ENCODE measurements at regions not wholly inside any gene's neighbourhood (a gene's known extent, or its start where the extent isn't known, plus 50 kb on each side); places are given as distances from the start of the nearest gene placed in this dataset.

GRCh38 chr2:140067661-140068060 lies 1287.5 kb upstream of the NXPH2 start:
- intact Hi-C loops (cut with DNase I; ENCODE audit: low total_unique reads) = no loop called here
- WGBS, 2 donors (ENCODE audit: low coverage in 1 of 2) = 65 to 89% methylated on average over 1 of the region's 1 CpG
- no peaks in the 10 kb centered on the region for H3K27me3 ChIP-seq

GRCh38 chr2:140064243-140064642 lies 1284.1 kb upstream of the NXPH2 start:
- in situ Hi-C loops (cut with MboI; ENCODE audit: low pct_ligation_motif_present in 1 of 4, low pct_unique_long_range_greater_than_20kb in 1 of 4, low sequenced_read_pairs in 3 of 4) = no loop called here
- WGBS, 2 donors (ENCODE audit: low coverage in 1 of 2) = 80 to 88% methylated on average over 1 of the region's 1 CpG
- Histone ChIP-seq H3K4me1 (no peaks in the 10 kb centered on the region), H3K36me3 (no peaks in the 10 kb centered on the region), H3K9me3 (no peaks in the 10 kb centered on the region), H3K27me3 (no peaks in the 10 kb centered on the region), H3K27ac (no peak overlapping the region), H3K4me3 (no peak overlapping the region)
- DNase-seq = no peak
- TF ChIP-seq, protein P1, sequence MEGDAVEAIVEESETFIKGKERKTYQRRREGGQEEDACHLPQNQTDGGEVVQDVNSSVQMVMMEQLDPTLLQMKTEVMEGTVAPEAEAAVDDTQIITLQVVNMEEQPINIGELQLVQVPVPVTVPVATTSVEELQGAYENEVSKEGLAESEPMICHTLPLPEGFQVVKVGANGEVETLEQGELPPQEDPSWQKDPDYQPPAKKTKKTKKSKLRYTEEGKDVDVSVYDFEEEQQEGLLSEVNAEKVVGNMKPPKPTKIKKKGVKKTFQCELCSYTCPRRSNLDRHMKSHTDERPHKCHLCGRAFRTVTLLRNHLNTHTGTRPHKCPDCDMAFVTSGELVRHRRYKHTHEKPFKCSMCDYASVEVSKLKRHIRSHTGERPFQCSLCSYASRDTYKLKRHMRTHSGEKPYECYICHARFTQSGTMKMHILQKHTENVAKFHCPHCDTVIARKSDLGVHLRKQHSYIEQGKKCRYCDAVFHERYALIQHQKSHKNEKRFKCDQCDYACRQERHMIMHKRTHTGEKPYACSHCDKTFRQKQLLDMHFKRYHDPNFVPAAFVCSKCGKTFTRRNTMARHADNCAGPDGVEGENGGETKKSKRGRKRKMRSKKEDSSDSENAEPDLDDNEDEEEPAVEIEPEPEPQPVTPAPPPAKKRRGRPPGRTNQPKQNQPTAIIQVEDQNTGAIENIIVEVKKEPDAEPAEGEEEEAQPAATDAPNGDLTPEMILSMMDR (IDR thresholded peaks at IDR 0.05) = no peak
- TF ChIP-seq POLR2A (IDR thresholded peaks at IDR 0.05) = no peak
- TF ChIP-seq POLR2AphosphoS5 (IDR thresholded peaks at IDR 0.05) = no peak
- TF ChIP-seq EP300 (IDR thresholded peaks at IDR 0.05; ENCODE audit: low read depth) = no peak
- intact Hi-C loops (cut with DNase I; ENCODE audit: low total_unique reads) = no loop called here

More at GRCh38 chr2:140067661-140068060, 1287.5 kb upstream of the NXPH2 start:
- H3K36me3 ChIP-seq = no peaks in the 10 kb centered on the region
- no peak overlapping the region for H3K27ac ChIP-seq
- no peaks in the 10 kb centered on the region for H3K9me3 ChIP-seq
- TF ChIP-seq, protein P1 (IDR thresholded peaks at IDR 0.05) = no peak
- no peak for TF ChIP-seq POLR2A (IDR thresholded peaks at IDR 0.05)
- no peak for TF ChIP-seq POLR2AphosphoS5 (IDR thresholded peaks at IDR 0.05)
- no peak for TF ChIP-seq EP300 (IDR thresholded peaks at IDR 0.05; ENCODE audit: low read depth)
- no peaks in the 10 kb centered on the region for H3K4me1 ChIP-seq
- H3K4me3 ChIP-seq = no peak overlapping the region
- in situ Hi-C loops (cut with MboI; ENCODE audit: low pct_ligation_motif_present in 1 of 4, low pct_unique_long_range_greater_than_20kb in 1 of 4, low sequenced_read_pairs in 3 of 4) = no loop called here
- DNase-seq = no peak

DNA sequence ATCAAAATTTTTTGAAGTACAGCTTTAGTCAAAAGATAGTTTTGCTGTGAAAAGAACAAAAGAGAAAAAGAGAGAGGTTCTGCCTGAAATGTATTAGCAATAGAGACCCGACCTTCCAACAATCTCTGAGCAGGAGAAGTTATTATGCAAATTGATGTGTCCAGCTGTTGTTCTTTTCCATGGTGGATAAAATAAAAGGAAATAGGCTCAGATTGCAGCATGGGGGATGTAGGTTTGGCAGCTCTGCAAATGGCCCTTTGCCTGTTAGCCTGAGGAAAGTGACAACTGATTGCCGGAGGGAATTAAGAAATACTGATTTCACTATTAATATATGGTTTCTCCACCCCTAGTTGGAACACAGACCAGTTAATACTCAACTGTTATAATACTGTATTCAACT lies 1283.2 kb upstream of the NXPH2 start:
- intact Hi-C loops (cut with DNase I; ENCODE audit: low total_unique reads) = no loop called here
- Histone ChIP-seq H3K4me1 (no peaks in the 10 kb centered on the region), H3K27ac (no peak overlapping the region), H3K4me3 (no peak overlapping the region), H3K9me3 (no peaks in the 10 kb centered on the region), H3K36me3 (no peaks in the 10 kb centered on the region), H3K27me3 (no peaks in the 10 kb centered on the region)
- TF ChIP-seq EP300 (IDR thresholded peaks at IDR 0.05; ENCODE audit: low read depth) (no peak), POLR2A (IDR thresholded peaks at IDR 0.05) (no peak), POLR2AphosphoS5 (IDR thresholded peaks at IDR 0.05) (no peak)
- TF ChIP-seq, protein P1 (IDR thresholded peaks at IDR 0.05) = no peak
- in situ Hi-C loops (cut with MboI; ENCODE audit: low pct_ligation_motif_present in 1 of 4, low pct_unique_long_range_greater_than_20kb in 1 of 4, low sequenced_read_pairs in 3 of 4) = no loop called here
- DNase-seq = no peak
- 49 to 58% methylated on average over 2 of the region's 2 CpGs for WGBS, 2 donors (ENCODE audit: low coverage in 1 of 2)

GRCh38 chr2:140061240-140061639 lies 1281.0 kb upstream of the NXPH2 start:
- H3K4me3 ChIP-seq = no peak overlapping the region
- in situ Hi-C loops (cut with MboI; ENCODE audit: low pct_ligation_motif_present in 1 of 4, low pct_unique_long_range_greater_than_20kb in 1 of 4, low sequenced_read_pairs in 3 of 4) (no loop called here), intact Hi-C loops (cut with DNase I; ENCODE audit: low total_unique reads) (no loop called here)
- H3K9me3 ChIP-seq = no peaks in the 10 kb centered on the region
- no peak for DNase-seq
- H3K36me3 ChIP-seq = no peaks in the 10 kb centered on the region
- H3K27ac ChIP-seq = no peak overlapping the region
- WGBS, 2 donors (ENCODE audit: low coverage in 1 of 2) = 76 to 90% methylated on average over 1 of the region's 1 CpG
- H3K27me3 ChIP-seq = no peaks in the 10 kb centered on the region
- H3K4me1 ChIP-seq = no peaks in the 10 kb centered on the region
- TF ChIP-seq EP300 (IDR thresholded peaks at IDR 0.05; ENCODE audit: low read depth) (no peak), POLR2A (IDR thresholded peaks at IDR 0.05) (no peak), POLR2AphosphoS5 (IDR thresholded peaks at IDR 0.05) (no peak)
- TF ChIP-seq, protein P1 (IDR thresholded peaks at IDR 0.05) = no peak
